Gastroesophageal sphincter (tissue), 3 donors: ENCODE measurements at regions not wholly inside any gene's neighbourhood (a gene's known extent, or its start where the extent isn't known, plus 50 kb on each side); places are given as distances from the start of the nearest gene placed in this dataset.

Experiments used
- CTCF ChIP-seq, 4 experiments: fragments of 200-600 bp in 2 of 4; fragments of 450-650 bp in 2 of 4; sonication (generic) in 1 of 4; IDR thresholded peaks; one replicate each; pipeline ENCODE4 v1.5.1; 2017 to 2019; ENCODE audit warnings: antibody characterized with exemption in 4 of 4, mild to moderate bottlenecking in 2 of 4, moderate library complexity in 2 of 4
- POLR2A ChIP-seq, 2 donors: fragments of 450-650 bp; IDR thresholded peaks; one replicate each; pipeline ENCODE4 v1.6.1; 2017; ENCODE audit warnings: antibody characterized with exemption in 2 of 2, mild to moderate bottlenecking in 2 of 2, moderate library complexity in 1 of 2
- POLR2AphosphoS5 ChIP-seq: sonication (generic); formaldehyde crosslinking; IDR thresholded peaks from one replicate; pipeline ENCODE4 v1.6.1; 2017; ENCODE audit warnings: antibody characterized with exemption

DNA sequence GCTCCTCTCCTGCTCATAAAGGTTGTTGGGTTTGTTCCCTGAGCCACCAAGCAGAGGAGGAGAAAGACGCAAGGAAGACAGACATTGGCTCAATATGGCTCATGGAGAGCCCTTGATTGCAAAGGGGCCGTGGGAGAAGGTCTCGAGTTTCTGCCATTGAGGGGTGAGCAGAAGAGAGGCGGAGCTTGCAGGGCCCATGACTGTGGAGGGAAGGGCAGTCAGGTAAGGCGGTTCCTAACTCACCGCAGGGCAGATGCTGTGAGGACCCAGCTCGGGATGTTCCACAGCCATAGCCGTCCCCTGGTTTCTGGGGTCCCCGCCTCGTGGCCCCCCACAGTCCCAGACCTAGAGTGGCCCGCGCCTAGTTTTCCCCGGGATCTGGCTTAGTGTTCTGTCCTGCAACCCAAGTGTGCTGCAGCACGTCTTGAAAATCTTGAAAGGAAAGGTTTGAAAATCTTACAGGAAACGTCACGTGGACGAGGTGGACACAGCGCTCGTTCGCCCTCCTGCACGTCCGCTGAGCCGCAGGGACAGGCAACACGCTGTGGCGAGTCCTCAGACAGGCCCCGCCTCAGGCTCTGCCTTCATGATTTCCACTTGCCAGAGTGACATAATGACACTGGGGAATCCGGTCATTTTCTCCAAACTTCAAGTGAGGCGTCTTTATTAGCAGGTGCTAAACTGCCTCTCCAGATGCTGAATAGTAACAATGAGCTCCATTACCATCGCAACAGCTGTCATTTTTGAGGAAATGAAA lies 105.5 kb upstream of the HDAC4 start:
- TF ChIP-seq CTCF (IDR thresholded peaks at IDR 0.05), result no peak
- no peak for TF ChIP-seq POLR2AphosphoS5
- TF ChIP-seq POLR2A (IDR thresholded peaks at IDR 0.05), result no peak
